ENCODE measurements at regions not wholly inside any gene's neighbourhood (a gene's known extent, or its start where the extent isn't known, plus 50 kb on each side); places are given as distances from the start of the nearest gene placed in this dataset.

GRCh38 chr1:164177118-164177517 lies 381.9 kb upstream of the PBX1 start:
- no peak overlapping the region for H3K27ac ChIP-seq
- H3K4me1 ChIP-seq, result no peaks in the 10 kb centered on the region
- H3K9me3 ChIP-seq, result no peaks in the 10 kb centered on the region
- ATAC-seq (no peak), DNase-seq (no peak)
- TF ChIP-seq POLR2A (IDR thresholded peaks at IDR 0.05), result no peak
- no peak for TF ChIP-seq CTCF (IDR thresholded peaks at IDR 0.05)
- no peaks in the 10 kb centered on the region for H3K27me3 ChIP-seq
- no peaks in the 10 kb centered on the region for H3K36me3 ChIP-seq
- WGBS, 4 donors, result 77 to 88% (median 82%) methylated on average over 2 of the region's 2 CpGs
- intact Hi-C loops (cut with DNase I), result no loop called here
- H3K4me3 ChIP-seq, result no peak overlapping the region

GRCh38 chr1:164180824-164181223 lies 378.2 kb upstream of the PBX1 start:
- H3K27me3 ChIP-seq, result no peaks in the 10 kb centered on the region
- no peaks in the 10 kb centered on the region for H3K36me3 ChIP-seq
- no peaks in the 10 kb centered on the region for H3K9me3 ChIP-seq
- ATAC-seq, result no peak
- H3K27ac ChIP-seq, result no peak overlapping the region
- intact Hi-C loops (cut with DNase I), result no loop called here
- no peak for DNase-seq
- no peak overlapping the region for H3K4me3 ChIP-seq
- TF ChIP-seq CTCF (IDR thresholded peaks at IDR 0.05) (no peak), POLR2A (IDR thresholded peaks at IDR 0.05) (no peak)
- no peaks in the 10 kb centered on the region for H3K4me1 ChIP-seq

- H3K36me3 ChIP-seq, result no peaks in the 10 kb centered on the region
- no peak overlapping the region for H3K27ac ChIP-seq
- H3K27me3 ChIP-seq, result no peaks in the 10 kb centered on the region
- no peak for TF ChIP-seq POLR2A (IDR thresholded peaks at IDR 0.05)
- no peak for TF ChIP-seq CTCF (IDR thresholded peaks at IDR 0.05)
- H3K9me3 ChIP-seq, result no peaks in the 10 kb centered on the region
- ATAC-seq (no peak), DNase-seq (no peak)
- intact Hi-C loops (cut with DNase I), result no loop called here
- no peak overlapping the region for H3K4me3 ChIP-seq
- H3K4me1 ChIP-seq, result no peaks in the 10 kb centered on the region
- 75 to 82% (median 79%) methylated on average over 4 of the region's 4 CpGs for WGBS, 4 donors
Measured at GRCh38 chr1:164183854-164184635, 374.9 kb upstream of the PBX1 start.

DNA sequence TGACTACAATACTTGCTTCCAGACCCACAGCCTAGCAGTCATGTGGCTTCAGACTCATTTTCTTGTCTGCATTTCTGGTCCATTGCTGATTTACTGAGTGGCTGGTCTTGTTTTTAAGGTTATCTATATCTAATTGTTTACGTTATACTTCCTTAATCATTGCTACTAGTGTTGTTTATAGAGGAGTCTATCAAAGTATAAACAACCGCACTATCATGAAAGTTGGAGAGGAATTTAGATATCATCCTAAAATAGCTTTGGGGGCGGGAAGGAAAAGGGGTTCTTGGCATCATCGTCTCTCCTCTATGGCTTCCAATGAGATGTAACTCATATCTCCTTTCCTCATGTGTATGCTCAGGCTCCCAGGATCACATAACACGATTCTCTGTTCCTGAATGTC lies 372.1 kb upstream of the PBX1 start:
- 37 to 45% (median 43%) methylated on average over 5 of the region's 5 CpGs for WGBS, 4 donors
- intact Hi-C loops (cut with DNase I), result no loop called here

More for the DNA sequence above, 372.1 kb upstream of the PBX1 start:
- ATAC-seq (no peak), DNase-seq (no peak)
- H3K36me3 ChIP-seq, result no peaks in the 10 kb centered on the region
- no peak overlapping the region for H3K4me3 ChIP-seq
- no peak overlapping the region for H3K27ac ChIP-seq
- no peaks in the 10 kb centered on the region for H3K4me1 ChIP-seq
- H3K27me3 ChIP-seq, result no peaks in the 10 kb centered on the region
- TF ChIP-seq POLR2A (IDR thresholded peaks at IDR 0.05), result no peak
- no peak for TF ChIP-seq CTCF (IDR thresholded peaks at IDR 0.05)
- H3K9me3 ChIP-seq, result peaks cover 0 to 1% (median 0%) of the 10 kb centered on the region in 12 donors

Data from heart left ventricle (tissue), 16 donors.